Prostate gland (tissue), 2 donors: ENCODE measurements at regions not wholly inside any gene's neighbourhood (a gene's known extent, or its start where the extent isn't known, plus 50 kb on each side); places are given as distances from the start of the nearest gene placed in this dataset.

Experiments used
- DNase-seq: peaks from one replicate; pipeline ENCODE4 v3.0.0-alpha.2; 2019; ENCODE audit warnings: low spot score
- H3K27ac ChIP-seq, 2 donors: fragments of 200-600 bp; sonication (generic); 2 replicates each; pipeline ENCODE4 v1.5.1; 2017 to 2019
- H3K27me3 ChIP-seq: fragments of 200-600 bp; sonication (generic); replicated peaks from 2 replicates; pipeline ENCODE4 v1.5.1; 2019; ENCODE audit not compliant: insufficient read depth
- H3K36me3 ChIP-seq, 2 donors: fragments of 200-600 bp; sonication (generic); 1 replicate in 1 of 2; 2 replicates in 1 of 2; pipeline versions ENCODE4 v1.5.1 to v1.8.1; 2017 to 2019
- H3K4me1 ChIP-seq: fragments of 200-600 bp; sonication (generic); replicated peaks from 2 replicates; pipeline ENCODE4 v1.5.1; 2019
- H3K4me3 ChIP-seq, 2 donors: fragments of 200-600 bp; sonication (generic); 2 replicates each; pipeline ENCODE4 v1.5.1; 2017 to 2019
- H3K9me3 ChIP-seq: fragments of 200-600 bp; sonication (generic); 2 replicates; pipeline ENCODE4 v1.5.1; 2017
- CTCF ChIP-seq, 4 experiments: fragments of 200-600 bp in 2 of 4; fragments of 450-650 bp in 2 of 4; sonication (generic) in 2 of 4; IDR thresholded peaks; 1 replicate in 3 of 4; 2 replicates in 1 of 4; pipeline ENCODE4 v1.5.1; 2016 to 2019; ENCODE audit warnings: antibody characterized with exemption in 4 of 4, mild to moderate bottlenecking in 2 of 4, moderate library complexity in 2 of 4
- POLR2A ChIP-seq: fragments of 450-650 bp; IDR thresholded peaks from one replicate; pipeline ENCODE4 v1.6.1; 2016; ENCODE audit warnings: antibody characterized with exemption, mild to moderate bottlenecking
- POLR2AphosphoS5 ChIP-seq: sonication (generic); formaldehyde crosslinking; IDR thresholded peaks from one replicate; pipeline ENCODE4 v1.6.1; 2017; ENCODE audit warnings: antibody characterized with exemption
- WGBS: methylation state at CpG from one replicate; pipeline ENCODE4 v1.1.5; 2018; 5-methylcytosine and 5-hydroxymethylcytosine counted together
- intact Hi-C: fragments of 100-400 bp; cut with DNase I; formaldehyde crosslinking; loops from one replicate; pipeline ENCODE4 v1.14.2; 2022

GRCh38 chr20:63102721-63103375 is 96.1 kb upstream of the BHLHE23 start:
- TF ChIP-seq CTCF (IDR thresholded peaks at IDR 0.05) (no peak), POLR2A (no peak), POLR2AphosphoS5 (no peak)
- intact Hi-C loops, result no loop called here
- no peak for DNase-seq
- 7% methylated on average over 36 of the region's 55 CpGs for WGBS
- Histone ChIP-seq H3K4me1 (no peaks in the 10 kb centered on the region), H3K4me3 (peak overlapping the region; percentile 42 to 49), H3K9me3 (no peaks in the 10 kb centered on the region), H3K27me3 (peaks cover 13% of the 10 kb centered on the region), H3K36me3 (no peaks in the 10 kb centered on the region), H3K27ac (no peak overlapping the region)

GRCh38 chr20:63101781-63102720 is 95.3 kb upstream of the BHLHE23 start:
- Histone ChIP-seq H3K9me3 (no peaks in the 10 kb centered on the region), H3K36me3 (no peaks in the 10 kb centered on the region), H3K27me3 (peaks cover 13% of the 10 kb centered on the region), H3K4me1 (no peaks in the 10 kb centered on the region), H3K4me3 (peak overlapping the region; percentile 42 to 49), H3K27ac (no peak overlapping the region)
- under 1% methylated on average over 61 of the region's 100 CpGs for WGBS
- intact Hi-C loops, result no loop called here
- no peak for DNase-seq
- no peak for TF ChIP-seq CTCF (IDR thresholded peaks at IDR 0.05)
- no peak for TF ChIP-seq POLR2AphosphoS5
- no peak for TF ChIP-seq POLR2A

- H3K27me3 ChIP-seq, result peaks cover 13% of the 10 kb centered on the region
- intact Hi-C loops, result no loop called here
- no peaks in the 10 kb centered on the region for H3K9me3 ChIP-seq
- H3K4me1 ChIP-seq, result no peaks in the 10 kb centered on the region
- H3K36me3 ChIP-seq, result no peaks in the 10 kb centered on the region
- DNase-seq, result no peak
- TF ChIP-seq POLR2AphosphoS5 (no peak), POLR2A (no peak)
- no peak overlapping the region for H3K4me3 ChIP-seq
- no peak overlapping the region for H3K27ac ChIP-seq
- 57% methylated on average over 15 of the region's 15 CpGs for WGBS
Measured at GRCh38 chr20:63100926-63101699, 94.3 kb upstream of the BHLHE23 start.

- TF ChIP-seq POLR2AphosphoS5, result no peak
- no peak for TF ChIP-seq CTCF (IDR thresholded peaks at IDR 0.05)
- TF ChIP-seq POLR2A, result no peak
- H3K4me3 ChIP-seq, result no peak overlapping the region
- H3K27ac ChIP-seq, result no peak overlapping the region
- no peaks in the 10 kb centered on the region for H3K36me3 ChIP-seq
- 45% methylated on average over 14 of the region's 14 CpGs for WGBS
- H3K9me3 ChIP-seq, result no peaks in the 10 kb centered on the region
- DNase-seq, result no peak
- H3K4me1 ChIP-seq, result no peaks in the 10 kb centered on the region
- H3K27me3 ChIP-seq, result peaks cover 13% of the 10 kb centered on the region
- intact Hi-C loops, result no loop called here
Measured at GRCh38 chr20:63100174-63100925, 93.6 kb upstream of the BHLHE23 start.
